ENCODE measurements at regions not wholly inside any gene's neighbourhood (a gene's known extent, or its start where the extent isn't known, plus 50 kb on each side); places are given as distances from the start of the nearest gene placed in this dataset.

DNA sequence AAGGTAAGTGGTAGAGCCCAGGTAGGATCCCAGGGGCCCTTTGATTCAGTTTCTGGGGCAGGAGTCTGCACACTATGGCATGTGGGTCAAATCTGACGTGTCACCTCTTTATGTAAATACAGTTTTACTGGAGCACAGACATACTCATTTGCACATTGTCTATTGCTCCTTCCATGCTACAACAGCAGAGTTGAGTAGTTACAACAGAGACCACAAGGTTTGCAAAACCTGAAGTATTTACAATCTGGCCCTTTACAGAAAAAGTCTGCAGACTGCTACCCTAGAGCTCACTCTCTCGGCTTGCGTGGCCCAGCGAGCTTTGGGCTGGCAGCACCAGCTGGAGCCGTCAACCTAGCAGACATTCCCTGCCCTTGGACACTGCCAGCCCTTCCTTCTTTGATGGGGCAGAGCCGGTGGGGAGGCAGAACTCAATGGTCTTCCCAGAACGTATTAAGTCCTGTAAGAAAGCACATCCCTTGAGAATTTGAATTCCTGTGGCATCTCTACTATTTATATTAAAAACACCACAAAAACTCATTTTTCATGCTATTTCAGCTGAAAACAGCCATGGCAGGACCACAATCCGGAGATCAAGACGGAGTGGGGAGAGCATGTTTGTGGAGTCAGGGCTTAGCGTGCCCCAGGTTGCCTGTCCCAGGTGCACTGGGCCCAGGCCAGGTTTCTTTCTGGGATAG is 133.1 kb upstream of the NUDT7 start:
- Histone ChIP-seq H3K9me2 (replicated peaks; ENCODE audit: insufficient read depth, low read length) (no peaks in the 10 kb centered on the region), H3K9ac (ENCODE audit: low read length) (no peak overlapping the region), H3K27ac (ENCODE audit: low read length) (no peak overlapping the region), H3K4me3 (ENCODE audit: low read length) (no peak overlapping the region), H3K79me2 (ENCODE audit: low read length) (no peaks in the 10 kb centered on the region), H3K36me3 (replicated peaks; ENCODE audit: insufficient read depth, low read length) (no peaks in the 10 kb centered on the region), H3K9me3 (replicated peaks; ENCODE audit: insufficient read depth, low read length) (no peaks in the 10 kb centered on the region), H3K4me1 (ENCODE audit: low read length) (no peaks in the 10 kb centered on the region), H3F3A (ENCODE audit: insufficient read depth, low read length) (no peaks in the 10 kb centered on the region), H3K4me2 (ENCODE audit: low read depth, low read length) (no peak overlapping the region), H2AFZ (ENCODE audit: low read length) (no peak overlapping the region), H3K27me3 (replicated peaks; ENCODE audit: insufficient read depth, low read length) (no peaks in the 10 kb centered on the region), H4K20me1 (ENCODE audit: insufficient read depth, low read length) (no peaks in the 10 kb centered on the region)
- DNase-seq, result no peak
- TF ChIP-seq, protein P1, sequence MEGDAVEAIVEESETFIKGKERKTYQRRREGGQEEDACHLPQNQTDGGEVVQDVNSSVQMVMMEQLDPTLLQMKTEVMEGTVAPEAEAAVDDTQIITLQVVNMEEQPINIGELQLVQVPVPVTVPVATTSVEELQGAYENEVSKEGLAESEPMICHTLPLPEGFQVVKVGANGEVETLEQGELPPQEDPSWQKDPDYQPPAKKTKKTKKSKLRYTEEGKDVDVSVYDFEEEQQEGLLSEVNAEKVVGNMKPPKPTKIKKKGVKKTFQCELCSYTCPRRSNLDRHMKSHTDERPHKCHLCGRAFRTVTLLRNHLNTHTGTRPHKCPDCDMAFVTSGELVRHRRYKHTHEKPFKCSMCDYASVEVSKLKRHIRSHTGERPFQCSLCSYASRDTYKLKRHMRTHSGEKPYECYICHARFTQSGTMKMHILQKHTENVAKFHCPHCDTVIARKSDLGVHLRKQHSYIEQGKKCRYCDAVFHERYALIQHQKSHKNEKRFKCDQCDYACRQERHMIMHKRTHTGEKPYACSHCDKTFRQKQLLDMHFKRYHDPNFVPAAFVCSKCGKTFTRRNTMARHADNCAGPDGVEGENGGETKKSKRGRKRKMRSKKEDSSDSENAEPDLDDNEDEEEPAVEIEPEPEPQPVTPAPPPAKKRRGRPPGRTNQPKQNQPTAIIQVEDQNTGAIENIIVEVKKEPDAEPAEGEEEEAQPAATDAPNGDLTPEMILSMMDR (IDR thresholded peaks at IDR 0.05; ENCODE audit: low read length), result no peak
- TF ChIP-seq EZH2phosphoT487 (IDR thresholded peaks at IDR 0.05; ENCODE audit: low read length), result no peak
- TF ChIP-seq EZH2 (optimal IDR thresholded peaks at IDR 0.05; ENCODE audit: low read depth, low read length), result no peak

DNA sequence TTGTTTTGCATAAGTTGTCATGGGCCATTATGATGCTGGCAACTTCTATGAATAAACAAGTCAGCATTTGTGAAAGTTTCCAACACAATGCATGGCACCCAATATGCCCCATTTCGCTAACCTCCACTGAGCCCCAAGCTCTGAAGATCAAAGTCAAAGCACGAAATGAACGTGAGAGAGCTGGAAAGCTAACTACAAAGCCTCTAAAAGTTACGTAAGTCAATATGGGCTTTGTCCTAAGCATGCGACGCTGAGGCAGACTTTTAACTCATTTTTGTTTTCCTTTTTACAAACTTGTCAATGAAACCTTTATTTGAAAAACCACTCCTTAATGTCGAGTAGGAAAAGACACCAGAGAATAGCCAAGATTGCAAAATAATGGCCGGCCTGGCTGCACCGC is 131.6 kb upstream of the NUDT7 start:
- no peaks in the 10 kb centered on the region for H3K9me3 ChIP-seq (replicated peaks; ENCODE audit: insufficient read depth, low read length)
- H3K4me1 ChIP-seq (ENCODE audit: low read length), result no peaks in the 10 kb centered on the region
- H3K27ac ChIP-seq (ENCODE audit: low read length), result no peak overlapping the region
- H3F3A ChIP-seq (ENCODE audit: insufficient read depth, low read length), result no peaks in the 10 kb centered on the region
- TF ChIP-seq EZH2 (optimal IDR thresholded peaks at IDR 0.05; ENCODE audit: low read depth, low read length) (no peak), EZH2phosphoT487 (IDR thresholded peaks at IDR 0.05; ENCODE audit: low read length) (no peak)
- TF ChIP-seq, protein P1 (IDR thresholded peaks at IDR 0.05; ENCODE audit: low read length), result no peak
- H3K9ac ChIP-seq (ENCODE audit: low read length), result no peak overlapping the region
- H3K4me3 ChIP-seq (ENCODE audit: low read length), result no peak overlapping the region
- no peaks in the 10 kb centered on the region for H3K36me3 ChIP-seq (replicated peaks; ENCODE audit: insufficient read depth, low read length)
- no peaks in the 10 kb centered on the region for H3K79me2 ChIP-seq (ENCODE audit: low read length)
- H2AFZ ChIP-seq (ENCODE audit: low read length), result no peak overlapping the region
- H4K20me1 ChIP-seq (ENCODE audit: insufficient read depth, low read length), result no peaks in the 10 kb centered on the region
- H3K27me3 ChIP-seq (replicated peaks; ENCODE audit: insufficient read depth, low read length), result no peaks in the 10 kb centered on the region
- H3K9me2 ChIP-seq (replicated peaks; ENCODE audit: insufficient read depth, low read length), result no peaks in the 10 kb centered on the region
- H3K4me2 ChIP-seq (ENCODE audit: low read depth, low read length), result no peak overlapping the region
- no peak for DNase-seq

DNA sequence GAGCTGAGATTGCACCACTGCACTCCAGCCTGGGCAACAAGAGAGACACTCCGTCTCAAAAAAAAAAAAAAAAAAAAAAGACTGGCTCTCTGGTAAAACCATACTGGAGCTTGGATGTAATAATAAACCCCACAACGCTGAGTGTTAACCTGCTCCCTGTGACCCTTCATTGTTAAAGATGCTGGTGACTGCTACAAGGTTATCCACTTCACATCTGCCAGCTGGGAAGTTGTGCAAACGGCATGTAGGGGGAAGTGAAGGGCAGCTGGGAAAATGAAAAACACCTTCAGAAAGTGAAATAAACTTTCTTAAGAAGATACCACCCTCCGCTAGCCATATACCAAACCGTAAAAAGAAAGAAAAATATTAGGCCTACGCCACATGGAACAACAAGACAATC is 131.0 kb upstream of the NUDT7 start:
- TF ChIP-seq EZH2phosphoT487 (IDR thresholded peaks at IDR 0.05; ENCODE audit: low read length), result no peak
- TF ChIP-seq EZH2 (optimal IDR thresholded peaks at IDR 0.05; ENCODE audit: low read depth, low read length), result no peak
- TF ChIP-seq, protein P1 (IDR thresholded peaks at IDR 0.05; ENCODE audit: low read length), result no peak
- Histone ChIP-seq H3K4me2 (ENCODE audit: low read depth, low read length) (no peak overlapping the region), H2AFZ (ENCODE audit: low read length) (no peak overlapping the region)

More for the DNA sequence above, 131.0 kb upstream of the NUDT7 start:
- Histone ChIP-seq H3K36me3 (replicated peaks; ENCODE audit: insufficient read depth, low read length) (no peaks in the 10 kb centered on the region), H3K79me2 (ENCODE audit: low read length) (no peaks in the 10 kb centered on the region), H3F3A (ENCODE audit: insufficient read depth, low read length) (no peaks in the 10 kb centered on the region), H3K9me3 (replicated peaks; ENCODE audit: insufficient read depth, low read length) (no peaks in the 10 kb centered on the region), H3K9ac (ENCODE audit: low read length) (no peak overlapping the region), H3K27ac (ENCODE audit: low read length) (no peak overlapping the region), H3K27me3 (replicated peaks; ENCODE audit: insufficient read depth, low read length) (no peaks in the 10 kb centered on the region), H3K9me2 (replicated peaks; ENCODE audit: insufficient read depth, low read length) (no peaks in the 10 kb centered on the region), H4K20me1 (ENCODE audit: insufficient read depth, low read length) (no peaks in the 10 kb centered on the region), H3K4me1 (ENCODE audit: low read length) (no peaks in the 10 kb centered on the region), H3K4me3 (ENCODE audit: low read length) (no peak overlapping the region)
- DNase-seq, result no peak
